ENCODE measurements at regions not wholly inside any gene's neighbourhood (a gene's known extent, or its start where the extent isn't known, plus 50 kb on each side); places are given as distances from the start of the nearest gene placed in this dataset.

DNA sequence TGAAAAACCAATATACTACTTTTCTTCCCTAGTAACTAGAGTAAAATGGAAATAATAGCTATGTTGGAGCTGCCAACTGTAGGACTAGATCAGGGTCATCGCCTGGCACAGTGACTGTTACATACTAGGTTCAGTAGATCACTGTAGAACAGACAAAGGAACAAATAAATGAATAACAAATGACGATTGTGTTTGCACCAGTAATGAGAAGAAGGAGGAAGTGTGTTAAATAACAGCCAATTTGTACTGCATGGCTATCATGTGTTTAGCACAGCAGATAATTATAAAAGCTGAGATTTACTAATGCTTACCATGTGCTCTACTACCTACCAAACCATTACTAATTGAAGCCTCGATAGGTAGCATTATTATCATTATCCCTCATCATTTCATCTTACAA, 85.3 kb upstream of the FXR1 start:
- FAIRE-seq: no peak
- ChIA-PET CTCF (interaction anchor here (0.9 kb wide), 1 partner anchor 85 kb away, joined by 3 read pairs; no protein-coding TSS in a partner anchor), POLR2A (no interaction called here)
- H3K4me3 ChIP-seq: no peak overlapping the region
- DNase-seq (ENCODE audit: low read depth in 1 of 2, low spot score in 1 of 2): no peak
- H3K4me1 ChIP-seq: no peaks in the 10 kb centered on the region
- no peak for ATAC-seq
- H3K4me2 ChIP-seq: no peak overlapping the region
- no peak overlapping the region for H3K27ac ChIP-seq
- 15% methylated on average over 3 of the region's 3 CpGs for WGBS (ENCODE audit: missing lambda C conversion rate)
- TF ChIP-seq ZFP36 (IDR thresholded peaks at IDR 0.05; ENCODE audit: borderline replicate concordance, partially characterized antibody) (no peak), POLR2A (IDR thresholded peaks at IDR 0.05; ENCODE audit: low read length) (no peak), ZNF302 (CRISPR knock-in tag; IDR thresholded peaks at IDR 0.05) (no peak), RAD21 (conservative IDR thresholded peaks at IDR 0.05 in 1 of 2, IDR thresholded peaks at IDR 0.05 in 1 of 2) (no peak), ZSCAN20 (CRISPR knock-in tag; IDR thresholded peaks at IDR 0.05) (no peak), EHF (CRISPR knock-in tag; IDR thresholded peaks at IDR 0.05) (no peak), HEYL (CRISPR knock-in tag; IDR thresholded peaks at IDR 0.05) (no peak), JUN (IDR thresholded peaks at IDR 0.05) (no peak), NFE2L2 (conservative IDR thresholded peaks at IDR 0.05; ENCODE audit: low read length) (no peak), EP300 (IDR thresholded peaks at IDR 0.05) (no peak), GATA3 (IDR thresholded peaks at IDR 0.05; ENCODE audit: borderline replicate concordance) (no peak), MAZ (IDR thresholded peaks at IDR 0.05; ENCODE audit: borderline replicate concordance, low read depth, low read length) (no peak), CBX8 (IDR thresholded peaks at IDR 0.05) (no peak), BHLHE40 (IDR thresholded peaks at IDR 0.05; ENCODE audit: low read depth, low read length) (no peak), JUNB (IDR thresholded peaks at IDR 0.05) (no peak), NPAS2 (CRISPR knock-in tag; IDR thresholded peaks at IDR 0.05; ENCODE audit: borderline replicate concordance) (no peak), SMC3 (IDR thresholded peaks at IDR 0.05) (no peak), KDM5A (IDR thresholded peaks at IDR 0.05) (no peak)
- TF ChIP-seq, protein P1, sequence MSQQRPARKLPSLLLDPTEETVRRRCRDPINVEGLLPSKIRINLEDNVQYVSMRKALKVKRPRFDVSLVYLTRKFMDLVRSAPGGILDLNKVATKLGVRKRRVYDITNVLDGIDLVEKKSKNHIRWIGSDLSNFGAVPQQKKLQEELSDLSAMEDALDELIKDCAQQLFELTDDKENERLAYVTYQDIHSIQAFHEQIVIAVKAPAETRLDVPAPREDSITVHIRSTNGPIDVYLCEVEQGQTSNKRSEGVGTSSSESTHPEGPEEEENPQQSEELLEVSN (IDR thresholded peaks at IDR 0.05; ENCODE audit: borderline replicate concordance, low read depth): no peak
- H3K9me3 ChIP-seq: no peaks in the 10 kb centered on the region

DNA sequence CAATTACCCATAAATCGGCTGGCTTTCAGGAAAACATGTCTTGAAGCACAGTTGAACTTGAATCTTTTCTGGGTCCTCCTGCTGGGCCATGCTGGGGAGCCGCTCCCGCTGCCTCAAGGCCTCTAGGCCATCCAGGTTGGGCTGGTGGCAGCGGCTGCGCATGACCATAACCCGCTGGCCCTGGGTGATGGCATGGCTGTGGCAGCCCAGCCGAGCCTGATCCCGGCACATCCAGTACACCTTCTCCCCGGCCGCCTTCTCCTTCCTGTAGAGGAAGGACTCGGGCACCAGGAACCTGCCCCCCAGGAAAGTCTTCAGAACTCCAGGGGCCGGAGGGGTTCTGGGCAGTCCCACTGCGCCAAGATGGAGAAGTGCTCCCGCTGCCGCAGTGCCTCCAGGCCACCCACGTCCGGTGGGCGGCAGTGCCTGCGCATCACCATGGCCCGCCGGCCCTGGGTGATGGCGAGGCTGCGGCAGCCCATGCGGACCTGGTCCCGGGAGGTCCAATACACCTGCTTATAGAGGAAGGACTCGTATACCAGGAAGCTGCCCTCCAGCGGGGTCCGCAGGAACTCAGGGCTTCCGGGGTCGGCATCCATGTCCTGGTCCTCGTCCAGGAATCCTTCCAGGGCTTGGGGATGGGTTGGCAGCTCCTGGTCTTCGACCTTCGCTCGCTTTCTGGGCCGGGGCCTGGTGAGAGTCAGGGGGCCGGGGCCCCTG, 84.3 kb upstream of the FXR1 start:
- Histone ChIP-seq H3K4me1 (no peaks in the 10 kb centered on the region), H3K4me2 (no peak overlapping the region), H3K27ac (no peak overlapping the region), H3K9me3 (no peaks in the 10 kb centered on the region), H3K4me3 (no peak overlapping the region)
- DNase-seq (ENCODE audit: low read depth in 1 of 2, low spot score in 1 of 2) (no peak), FAIRE-seq (no peak), ATAC-seq (no peak)
- ChIA-PET CTCF (interaction anchor here (0.9 kb wide), 1 partner anchor 84 kb away, joined by 3 read pairs; no protein-coding TSS in a partner anchor), POLR2A (no interaction called here)
- TF ChIP-seq SMC3 (IDR thresholded peaks at IDR 0.05): no peak
- TF ChIP-seq SREBF2 (IDR thresholded peaks at IDR 0.05): no peak
- no peak for TF ChIP-seq CBX8 (IDR thresholded peaks at IDR 0.05)
- no peak for TF ChIP-seq CHD2 (IDR thresholded peaks at IDR 0.05; ENCODE audit: low read length, partially characterized antibody)
- TF ChIP-seq, protein P2, sequence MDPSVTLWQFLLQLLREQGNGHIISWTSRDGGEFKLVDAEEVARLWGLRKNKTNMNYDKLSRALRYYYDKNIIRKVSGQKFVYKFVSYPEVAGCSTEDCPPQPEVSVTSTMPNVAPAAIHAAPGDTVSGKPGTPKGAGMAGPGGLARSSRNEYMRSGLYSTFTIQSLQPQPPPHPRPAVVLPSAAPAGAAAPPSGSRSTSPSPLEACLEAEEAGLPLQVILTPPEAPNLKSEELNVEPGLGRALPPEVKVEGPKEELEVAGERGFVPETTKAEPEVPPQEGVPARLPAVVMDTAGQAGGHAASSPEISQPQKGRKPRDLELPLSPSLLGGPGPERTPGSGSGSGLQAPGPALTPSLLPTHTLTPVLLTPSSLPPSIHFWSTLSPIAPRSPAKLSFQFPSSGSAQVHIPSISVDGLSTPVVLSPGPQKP (IDR thresholded peaks at IDR 0.05; ENCODE audit: low read depth, low read length): no peak
- TF ChIP-seq, protein P3, sequence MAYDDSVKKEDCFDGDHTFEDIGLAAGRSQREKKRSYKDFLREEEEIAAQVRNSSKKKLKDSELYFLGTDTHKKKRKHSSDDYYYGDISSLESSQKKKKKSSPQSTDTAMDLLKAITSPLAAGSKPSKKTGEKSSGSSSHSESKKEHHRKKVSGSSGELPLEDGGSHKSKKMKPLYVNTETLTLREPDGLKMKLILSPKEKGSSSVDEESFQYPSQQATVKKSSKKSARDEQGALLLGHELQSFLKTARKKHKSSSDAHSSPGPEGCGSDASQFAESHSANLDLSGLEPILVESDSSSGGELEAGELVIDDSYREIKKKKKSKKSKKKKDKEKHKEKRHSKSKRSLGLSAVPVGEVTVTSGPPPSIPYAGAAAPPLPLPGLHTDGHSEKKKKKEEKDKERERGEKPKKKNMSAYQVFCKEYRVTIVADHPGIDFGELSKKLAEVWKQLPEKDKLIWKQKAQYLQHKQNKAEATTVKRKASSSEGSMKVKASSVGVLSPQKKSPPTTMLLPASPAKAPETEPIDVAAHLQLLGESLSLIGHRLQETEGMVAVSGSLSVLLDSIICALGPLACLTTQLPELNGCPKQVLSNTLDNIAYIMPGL (CRISPR knock-in tag; IDR thresholded peaks at IDR 0.05; ENCODE audit: borderline replicate concordance): no peak
- no peak for TF ChIP-seq EP300 (IDR thresholded peaks at IDR 0.05)
- no peak for TF ChIP-seq POLR2AphosphoS2 (conservative IDR thresholded peaks at IDR 0.05; ENCODE audit: low read length)
- TF ChIP-seq HOXB5 (CRISPR knock-in tag; IDR thresholded peaks at IDR 0.05): no peak
- TF ChIP-seq, protein P4, sequence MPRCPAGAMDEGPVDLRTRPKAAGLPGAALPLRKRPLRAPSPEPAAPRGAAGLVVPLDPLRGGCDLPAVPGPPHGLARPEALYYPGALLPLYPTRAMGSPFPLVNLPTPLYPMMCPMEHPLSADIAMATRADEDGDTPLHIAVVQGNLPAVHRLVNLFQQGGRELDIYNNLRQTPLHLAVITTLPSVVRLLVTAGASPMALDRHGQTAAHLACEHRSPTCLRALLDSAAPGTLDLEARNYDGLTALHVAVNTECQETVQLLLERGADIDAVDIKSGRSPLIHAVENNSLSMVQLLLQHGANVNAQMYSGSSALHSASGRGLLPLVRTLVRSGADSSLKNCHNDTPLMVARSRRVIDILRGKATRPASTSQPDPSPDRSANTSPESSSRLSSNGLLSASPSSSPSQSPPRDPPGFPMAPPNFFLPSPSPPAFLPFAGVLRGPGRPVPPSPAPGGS (IDR thresholded peaks at IDR 0.05): no peak
- TF ChIP-seq BHLHE40 (IDR thresholded peaks at IDR 0.05; ENCODE audit: low read depth, low read length): no peak
- TF ChIP-seq, protein P1 (IDR thresholded peaks at IDR 0.05; ENCODE audit: borderline replicate concordance, low read depth): no peak
- no peak for TF ChIP-seq GATA3 (IDR thresholded peaks at IDR 0.05; ENCODE audit: borderline replicate concordance)
- TF ChIP-seq JUNB (IDR thresholded peaks at IDR 0.05): no peak
- WGBS (ENCODE audit: missing lambda C conversion rate): 52% methylated on average over 7 of the region's 36 CpGs
